ENCODE measurements at regions not wholly inside any gene's neighbourhood (a gene's known extent, or its start where the extent isn't known, plus 50 kb on each side); places are given as distances from the start of the nearest gene placed in this dataset.

DNA sequence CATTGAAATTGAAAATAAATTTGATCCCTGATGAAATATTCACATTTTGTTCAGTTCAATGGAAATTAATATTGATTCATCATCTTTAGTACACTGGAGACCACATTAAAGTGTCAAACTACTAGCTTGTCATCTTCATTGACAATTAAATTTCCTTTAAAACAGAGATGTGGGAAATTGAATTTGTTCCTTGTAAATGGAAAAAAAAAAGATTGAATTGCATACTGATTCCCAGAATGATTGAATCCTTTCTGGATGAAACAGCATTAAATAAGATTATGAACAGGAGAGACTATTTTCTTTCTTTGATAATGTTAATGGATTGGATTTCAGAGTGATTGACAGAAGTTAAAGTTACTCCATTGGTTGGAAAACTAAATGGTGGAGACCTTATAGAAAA lies 241.3 kb upstream of the CNTNAP2 start:
- TF ChIP-seq, protein P1, sequence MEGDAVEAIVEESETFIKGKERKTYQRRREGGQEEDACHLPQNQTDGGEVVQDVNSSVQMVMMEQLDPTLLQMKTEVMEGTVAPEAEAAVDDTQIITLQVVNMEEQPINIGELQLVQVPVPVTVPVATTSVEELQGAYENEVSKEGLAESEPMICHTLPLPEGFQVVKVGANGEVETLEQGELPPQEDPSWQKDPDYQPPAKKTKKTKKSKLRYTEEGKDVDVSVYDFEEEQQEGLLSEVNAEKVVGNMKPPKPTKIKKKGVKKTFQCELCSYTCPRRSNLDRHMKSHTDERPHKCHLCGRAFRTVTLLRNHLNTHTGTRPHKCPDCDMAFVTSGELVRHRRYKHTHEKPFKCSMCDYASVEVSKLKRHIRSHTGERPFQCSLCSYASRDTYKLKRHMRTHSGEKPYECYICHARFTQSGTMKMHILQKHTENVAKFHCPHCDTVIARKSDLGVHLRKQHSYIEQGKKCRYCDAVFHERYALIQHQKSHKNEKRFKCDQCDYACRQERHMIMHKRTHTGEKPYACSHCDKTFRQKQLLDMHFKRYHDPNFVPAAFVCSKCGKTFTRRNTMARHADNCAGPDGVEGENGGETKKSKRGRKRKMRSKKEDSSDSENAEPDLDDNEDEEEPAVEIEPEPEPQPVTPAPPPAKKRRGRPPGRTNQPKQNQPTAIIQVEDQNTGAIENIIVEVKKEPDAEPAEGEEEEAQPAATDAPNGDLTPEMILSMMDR (IDR thresholded peaks at IDR 0.05; ENCODE audit: control extremely low read depth in 1 of 3, insufficient read depth in 1 of 3, low read depth in 1 of 3, low read length in 3 of 3): no peak
- TF ChIP-seq GABPA (IDR thresholded peaks at IDR 0.05; ENCODE audit: borderline replicate concordance, insufficient read depth, low read length) (no peak), YY1 (IDR thresholded peaks at IDR 0.05; ENCODE audit: low read depth, low read length) (no peak), TAF1 (IDR thresholded peaks at IDR 0.05; ENCODE audit: low read depth, low read length) (no peak), ASH2L (IDR thresholded peaks at IDR 0.05; ENCODE audit: low read length) (no peak), POLR2A (IDR thresholded peaks at IDR 0.05; ENCODE audit: control extremely low read depth in 1 of 2, low read depth in 2 of 2, low read length in 2 of 2) (no peak), POLR2AphosphoS5 (IDR thresholded peaks at IDR 0.05; ENCODE audit: low read depth, low read length) (no peak), EZH2 (IDR thresholded peaks at IDR 0.05; ENCODE audit: low read depth, low read length, severe bottlenecking) (no peak), CEBPB (IDR thresholded peaks at IDR 0.05; ENCODE audit: low read depth, low read length) (no peak), SRF (IDR thresholded peaks at IDR 0.05; ENCODE audit: low read depth, low read length) (no peak), CBX5 (IDR thresholded peaks at IDR 0.05; ENCODE audit: low read depth, low read length) (no peak), TAF7 (optimal IDR thresholded peaks at IDR 0.05; ENCODE audit: borderline replicate concordance, low read depth, low read length) (no peak), JUN (IDR thresholded peaks at IDR 0.05; ENCODE audit: low read depth, low read length) (no peak)
- TF ChIP-seq, protein P2, sequence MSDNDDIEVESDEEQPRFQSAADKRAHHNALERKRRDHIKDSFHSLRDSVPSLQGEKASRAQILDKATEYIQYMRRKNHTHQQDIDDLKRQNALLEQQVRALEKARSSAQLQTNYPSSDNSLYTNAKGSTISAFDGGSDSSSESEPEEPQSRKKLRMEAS (IDR thresholded peaks at IDR 0.05): no peak
